ENCODE measurements at regions not wholly inside any gene's neighbourhood (a gene's known extent, or its start where the extent isn't known, plus 50 kb on each side); places are given as distances from the start of the nearest gene placed in this dataset.

DNA sequence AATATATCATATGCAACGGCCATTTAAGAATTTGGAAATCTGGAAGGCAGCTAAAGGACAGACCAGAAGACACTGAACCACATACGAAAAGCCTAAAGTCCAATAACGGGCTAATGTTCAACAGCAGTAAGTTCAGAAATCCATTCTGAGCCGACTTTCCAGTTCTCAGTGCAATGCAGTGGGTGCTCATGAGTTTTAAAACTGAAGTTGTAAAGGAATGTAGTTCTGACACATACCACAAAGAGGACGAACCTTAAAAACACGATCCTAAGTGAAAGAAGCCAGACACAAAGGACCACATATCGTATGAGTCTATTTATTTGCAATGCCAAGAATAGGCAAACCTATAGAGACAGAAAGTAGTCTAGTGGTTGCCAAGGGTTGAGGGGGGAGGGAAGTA lies 278.3 kb upstream of the ZFHX3 start (continued):
- TF ChIP-seq, protein P1, sequence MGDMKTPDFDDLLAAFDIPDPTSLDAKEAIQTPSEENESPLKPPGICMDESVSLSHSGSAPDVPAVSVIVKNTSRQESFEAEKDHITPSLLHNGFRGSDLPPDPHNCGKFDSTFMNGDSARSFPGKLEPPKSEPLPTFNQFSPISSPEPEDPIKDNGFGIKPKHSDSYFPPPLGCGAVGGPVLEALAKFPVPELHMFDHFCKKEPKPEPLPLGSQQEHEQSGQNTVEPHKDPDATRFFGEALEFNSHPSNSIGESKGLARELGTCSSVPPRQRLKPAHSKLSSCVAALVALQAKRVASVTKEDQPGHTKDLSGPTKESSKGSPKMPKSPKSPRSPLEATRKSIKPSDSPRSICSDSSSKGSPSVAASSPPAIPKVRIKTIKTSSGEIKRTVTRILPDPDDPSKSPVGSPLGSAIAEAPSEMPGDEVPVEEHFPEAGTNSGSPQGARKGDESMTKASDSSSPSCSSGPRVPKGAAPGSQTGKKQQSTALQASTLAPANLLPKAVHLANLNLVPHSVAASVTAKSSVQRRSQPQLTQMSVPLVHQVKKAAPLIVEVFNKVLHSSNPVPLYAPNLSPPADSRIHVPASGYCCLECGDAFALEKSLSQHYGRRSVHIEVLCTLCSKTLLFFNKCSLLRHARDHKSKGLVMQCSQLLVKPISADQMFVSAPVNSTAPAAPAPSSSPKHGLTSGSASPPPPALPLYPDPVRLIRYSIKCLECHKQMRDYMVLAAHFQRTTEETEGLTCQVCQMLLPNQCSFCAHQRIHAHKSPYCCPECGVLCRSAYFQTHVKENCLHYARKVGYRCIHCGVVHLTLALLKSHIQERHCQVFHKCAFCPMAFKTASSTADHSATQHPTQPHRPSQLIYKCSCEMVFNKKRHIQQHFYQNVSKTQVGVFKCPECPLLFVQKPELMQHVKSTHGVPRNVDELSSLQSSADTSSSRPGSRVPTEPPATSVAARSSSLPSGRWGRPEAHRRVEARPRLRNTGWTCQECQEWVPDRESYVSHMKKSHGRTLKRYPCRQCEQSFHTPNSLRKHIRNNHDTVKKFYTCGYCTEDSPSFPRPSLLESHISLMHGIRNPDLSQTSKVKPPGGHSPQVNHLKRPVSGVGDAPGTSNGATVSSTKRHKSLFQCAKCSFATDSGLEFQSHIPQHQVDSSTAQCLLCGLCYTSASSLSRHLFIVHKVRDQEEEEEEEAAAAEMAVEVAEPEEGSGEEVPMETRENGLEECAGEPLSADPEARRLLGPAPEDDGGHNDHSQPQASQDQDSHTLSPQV (IDR thresholded peaks at IDR 0.05), result no peak
- TF ChIP-seq, protein P2, sequence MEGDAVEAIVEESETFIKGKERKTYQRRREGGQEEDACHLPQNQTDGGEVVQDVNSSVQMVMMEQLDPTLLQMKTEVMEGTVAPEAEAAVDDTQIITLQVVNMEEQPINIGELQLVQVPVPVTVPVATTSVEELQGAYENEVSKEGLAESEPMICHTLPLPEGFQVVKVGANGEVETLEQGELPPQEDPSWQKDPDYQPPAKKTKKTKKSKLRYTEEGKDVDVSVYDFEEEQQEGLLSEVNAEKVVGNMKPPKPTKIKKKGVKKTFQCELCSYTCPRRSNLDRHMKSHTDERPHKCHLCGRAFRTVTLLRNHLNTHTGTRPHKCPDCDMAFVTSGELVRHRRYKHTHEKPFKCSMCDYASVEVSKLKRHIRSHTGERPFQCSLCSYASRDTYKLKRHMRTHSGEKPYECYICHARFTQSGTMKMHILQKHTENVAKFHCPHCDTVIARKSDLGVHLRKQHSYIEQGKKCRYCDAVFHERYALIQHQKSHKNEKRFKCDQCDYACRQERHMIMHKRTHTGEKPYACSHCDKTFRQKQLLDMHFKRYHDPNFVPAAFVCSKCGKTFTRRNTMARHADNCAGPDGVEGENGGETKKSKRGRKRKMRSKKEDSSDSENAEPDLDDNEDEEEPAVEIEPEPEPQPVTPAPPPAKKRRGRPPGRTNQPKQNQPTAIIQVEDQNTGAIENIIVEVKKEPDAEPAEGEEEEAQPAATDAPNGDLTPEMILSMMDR (IDR thresholded peaks at IDR 0.05 in 2 of 3, conservative IDR thresholded peaks at IDR 0.05 in 1 of 3; ENCODE audit: control insufficient read depth in 2 of 3, extremely low read depth in 1 of 3, insufficient read depth in 1 of 3, low read depth in 3 of 3, low read length in 3 of 3), result no peak
- TF ChIP-seq CBX3 (IDR thresholded peaks at IDR 0.05; ENCODE audit: borderline replicate concordance, low read depth) (no peak), STAT1 (conservative IDR thresholded peaks at IDR 0.05) (no peak), PML (IDR thresholded peaks at IDR 0.05; ENCODE audit: low read length) (no peak)
- TF ChIP-seq, protein P3, sequence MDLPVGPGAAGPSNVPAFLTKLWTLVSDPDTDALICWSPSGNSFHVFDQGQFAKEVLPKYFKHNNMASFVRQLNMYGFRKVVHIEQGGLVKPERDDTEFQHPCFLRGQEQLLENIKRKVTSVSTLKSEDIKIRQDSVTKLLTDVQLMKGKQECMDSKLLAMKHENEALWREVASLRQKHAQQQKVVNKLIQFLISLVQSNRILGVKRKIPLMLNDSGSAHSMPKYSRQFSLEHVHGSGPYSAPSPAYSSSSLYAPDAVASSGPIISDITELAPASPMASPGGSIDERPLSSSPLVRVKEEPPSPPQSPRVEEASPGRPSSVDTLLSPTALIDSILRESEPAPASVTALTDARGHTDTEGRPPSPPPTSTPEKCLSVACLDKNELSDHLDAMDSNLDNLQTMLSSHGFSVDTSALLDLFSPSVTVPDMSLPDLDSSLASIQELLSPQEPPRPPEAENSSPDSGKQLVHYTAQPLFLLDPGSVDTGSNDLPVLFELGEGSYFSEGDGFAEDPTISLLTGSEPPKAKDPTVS (IDR thresholded peaks at IDR 0.05; ENCODE audit: low read depth, low read length), result no peak
